H9 (cell line): ENCODE measurements at regions not wholly inside any gene's neighbourhood (a gene's known extent, or its start where the extent isn't known, plus 50 kb on each side); places are given as distances from the start of the nearest gene placed in this dataset.

Source experiments
- DNase-seq: peaks from one replicate; pipeline ENCODE4 v3.0.0-alpha.2; 2017
- H2AFZ ChIP-seq: one replicate; pipeline ENCODE4 v1.6.1; 2013; ENCODE audit warnings: mild to moderate bottlenecking, low read length, control low read depth, moderate library complexity
- H2AK5ac ChIP-seq: 2 replicates; pipeline ENCODE4 v1.6.1; 2013; ENCODE audit warnings: low read length, control low read depth, mixed read lengths; ENCODE audit not compliant: insufficient read length
- H2BK120ac ChIP-seq: one replicate; pipeline ENCODE4 v1.6.1; 2013; ENCODE audit warnings: low read depth, mild to moderate bottlenecking, low read length, control low read depth, inconsistent platforms; ENCODE audit not compliant: poor library complexity, severe bottlenecking
- H2BK12ac ChIP-seq: 2 replicates; pipeline ENCODE4 v1.6.1; 2013; ENCODE audit warnings: low read length, control low read depth, mixed read lengths, low read depth; ENCODE audit not compliant: insufficient read length
- H2BK15ac ChIP-seq: 2 replicates; pipeline ENCODE4 v1.6.1; 2013; ENCODE audit warnings: low read depth, low read length, control low read depth
- H2BK20ac ChIP-seq: one replicate; pipeline ENCODE4 v1.6.1; 2013; ENCODE audit warnings: low read depth, mild to moderate bottlenecking, low read length, control low read depth, inconsistent platforms; ENCODE audit not compliant: poor library complexity, severe bottlenecking
- H2BK5ac ChIP-seq: 2 replicates; pipeline ENCODE4 v1.6.1; 2013; ENCODE audit warnings: low read length, control low read depth, mixed read lengths; ENCODE audit not compliant: insufficient read length
- H3K14ac ChIP-seq: 2 replicates; pipeline ENCODE4 v1.6.1; 2013; ENCODE audit warnings: low read length, control low read depth; ENCODE audit not compliant: insufficient read depth
- H3K18ac ChIP-seq: 2 replicates; pipeline ENCODE4 v1.6.1; 2013; ENCODE audit warnings: low read depth, mild to moderate bottlenecking, mixed read lengths, low read length, control low read depth; ENCODE audit not compliant: insufficient read length
- H3K23ac ChIP-seq: 2 replicates; pipeline ENCODE4 v1.6.1; 2013; ENCODE audit warnings: low read length, control low read depth, mixed read lengths, low read depth; ENCODE audit not compliant: insufficient read length
- H3K23me2 ChIP-seq: 2 replicates; pipeline ENCODE4 v1.6.1; 2013; ENCODE audit warnings: low read depth, mild to moderate bottlenecking, mixed read lengths, low read length, control low read depth; ENCODE audit not compliant: insufficient read length, poor library complexity, severe bottlenecking
- H3K27ac ChIP-seq: 2 replicates; pipeline ENCODE4 v1.5.1; 2013; ENCODE audit warnings: low read length, control low read depth, mixed read lengths, low read depth; ENCODE audit not compliant: insufficient read length
- H3K27me3 ChIP-seq: 2 replicates; pipeline ENCODE4 v1.6.1; 2013; ENCODE audit warnings: low read length, control low read depth, inconsistent platforms; ENCODE audit not compliant: insufficient read depth
- H3K4ac ChIP-seq: 2 replicates; pipeline ENCODE4 v1.6.1; 2013; ENCODE audit warnings: low read depth, mild to moderate bottlenecking, control low read depth, inconsistent platforms, low read length, moderate library complexity
- H3K4me1 ChIP-seq: 2 replicates; pipeline ENCODE4 v1.6.1; 2013; ENCODE audit warnings: low read length, control low read depth, inconsistent platforms; ENCODE audit not compliant: insufficient read depth
- H3K4me2 ChIP-seq: 2 replicates; pipeline ENCODE4 v1.6.1; 2013; ENCODE audit warnings: low read length, control low read depth, mixed read lengths; ENCODE audit not compliant: insufficient read length, insufficient read depth
- H3K56ac ChIP-seq: 2 replicates; pipeline ENCODE4 v1.6.1; 2013; ENCODE audit warnings: low read depth, mild to moderate bottlenecking, mixed read lengths, low read length, control low read depth; ENCODE audit not compliant: insufficient read length
- H3K79me1 ChIP-seq: 2 replicates; pipeline ENCODE4 v1.6.1; 2013; ENCODE audit warnings: low read depth, mild to moderate bottlenecking, moderate library complexity, low read length, control low read depth, inconsistent platforms; ENCODE audit not compliant: insufficient read depth, poor library complexity, severe bottlenecking
- H3K79me2 ChIP-seq: 2 replicates; pipeline ENCODE4 v1.6.1; 2013; ENCODE audit warnings: low read length, control low read depth, inconsistent platforms; ENCODE audit not compliant: insufficient read depth
- H3K9ac ChIP-seq: 2 replicates; pipeline ENCODE4 v1.6.1; 2013; ENCODE audit warnings: low read length, control low read depth, mixed read lengths; ENCODE audit not compliant: insufficient read length; ENCODE audit errors: extremely low read depth
- H3K9me3 ChIP-seq: one replicate; pipeline ENCODE4 v1.6.1; 2013; ENCODE audit warnings: low read depth, low read length, inconsistent platforms; ENCODE audit not compliant: control insufficient read depth
- H3T11ph ChIP-seq: one replicate; pipeline ENCODE4 v1.6.1; 2013; ENCODE audit warnings: mild to moderate bottlenecking, low read length, control low read depth, inconsistent platforms
- H4K20me1 ChIP-seq: one replicate; pipeline ENCODE4 v1.6.1; 2013; ENCODE audit not compliant: control insufficient read depth, insufficient read length, insufficient read depth
- H4K5ac ChIP-seq: 2 replicates; pipeline ENCODE4 v1.6.1; 2013; ENCODE audit warnings: low read depth, mild to moderate bottlenecking, mixed read lengths, low read length, control low read depth; ENCODE audit not compliant: insufficient read length
- H4K8ac ChIP-seq: replicated peaks from 2 replicates; pipeline ENCODE4 v1.6.1; 2013; ENCODE audit warnings: low read length, control low read depth, mixed read lengths, low read depth; ENCODE audit not compliant: insufficient read length
- H4K91ac ChIP-seq: 2 replicates; pipeline ENCODE4 v1.6.1; 2013; ENCODE audit warnings: low read depth, mild to moderate bottlenecking, moderate library complexity, mixed read lengths, low read length, control low read depth; ENCODE audit not compliant: insufficient read length
- H3K27ac Mint-ChIP-seq, 3 experiments: 2 replicates in 2 of 3; 3 replicates in 1 of 3; pipeline ENCODE4 v1.8.0; 2020 to 2021; ENCODE audit warnings: mixed read lengths in 3 of 3, mild to moderate bottlenecking in 1 of 3, moderate library complexity in 1 of 3
- H3K27me3 Mint-ChIP-seq: 2 replicates; pipeline ENCODE4 v1.8.0; 2021; ENCODE audit warnings: low read depth, mild to moderate bottlenecking, moderate library complexity, mixed read lengths
- H3K36me3 Mint-ChIP-seq, 3 experiments: 2 replicates in 2 of 3; 3 replicates in 1 of 3; pipeline ENCODE4 v1.8.0; 2020 to 2021; ENCODE audit warnings: low read depth in 3 of 3, mixed read lengths in 3 of 3; ENCODE audit not compliant: insufficient read depth in 1 of 3
- H3K4me1 Mint-ChIP-seq, 2 experiments: 2 replicates each; pipeline ENCODE4 v1.8.0; 2020; ENCODE audit warnings: mixed read lengths in 2 of 2
- H3K4me3 Mint-ChIP-seq, 2 experiments: 2 replicates in 1 of 2; 3 replicates in 1 of 2; pipeline ENCODE4 v1.8.0; 2020 to 2021; ENCODE audit warnings: mild to moderate bottlenecking in 2 of 2, mixed read lengths in 2 of 2, moderate library complexity in 1 of 2
- H3K9me3 Mint-ChIP-seq, 2 experiments: 2 replicates in 1 of 2; 3 replicates in 1 of 2; pipeline ENCODE4 v1.8.0; 2020; ENCODE audit warnings: mild to moderate bottlenecking in 2 of 2, mixed read lengths in 2 of 2, moderate library complexity in 1 of 2
- WGBS: extraction: QIAGEN DNeasy Blood & Tissue Kit; methylation state at CpG from one replicate; pipeline ENCODE4 v1.1.7; 2013; ENCODE audit warnings: missing lambda C conversion rate, low lambda C conversion rate, mixed read lengths; ENCODE audit not compliant: insufficient read length; ENCODE audit errors: extremely low coverage; 5-methylcytosine and 5-hydroxymethylcytosine counted together
- TF ChIP-seq, protein P1 (sequence below): fragments of 200-600 bp; sonication (generic); conservative IDR thresholded peaks from 3 replicates; pipeline ENCODE4 v1.8.0; 2021; ENCODE audit warnings: antibody characterized with exemption, mild to moderate bottlenecking

DNA sequence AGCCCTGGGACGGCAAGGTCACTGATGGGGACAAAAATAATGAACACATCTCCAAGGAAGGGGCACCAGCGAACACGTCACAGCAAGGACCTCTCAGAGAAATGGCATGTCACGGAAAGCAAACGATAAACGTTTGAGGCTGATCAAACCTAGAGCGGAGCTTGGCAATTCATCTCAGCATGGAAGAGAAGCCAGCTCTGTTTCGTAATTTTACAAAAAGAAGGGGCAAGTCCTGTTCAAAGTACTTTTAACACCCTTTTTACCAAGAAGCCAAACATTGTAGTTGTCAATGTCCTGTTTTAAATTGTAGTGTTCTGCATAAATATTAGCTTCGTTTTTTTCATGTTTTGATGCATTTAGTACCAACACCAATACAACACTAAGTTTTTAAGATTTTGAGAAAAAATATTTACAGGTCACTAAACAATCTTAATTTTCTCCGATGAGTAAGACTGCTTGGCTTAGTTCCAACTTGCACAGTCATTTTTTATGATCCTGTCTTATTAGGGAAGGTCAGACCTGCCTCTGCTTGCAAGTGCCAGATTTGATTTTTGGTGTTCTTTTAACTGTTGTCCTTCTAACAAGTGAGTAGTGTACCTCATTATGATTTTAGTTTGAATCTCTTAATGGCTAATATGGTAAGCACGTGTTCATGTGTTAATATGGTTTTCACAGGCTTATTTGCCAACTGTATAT lies 818.5 kb upstream of the SALL3 start:
- TF ChIP-seq, protein P1, sequence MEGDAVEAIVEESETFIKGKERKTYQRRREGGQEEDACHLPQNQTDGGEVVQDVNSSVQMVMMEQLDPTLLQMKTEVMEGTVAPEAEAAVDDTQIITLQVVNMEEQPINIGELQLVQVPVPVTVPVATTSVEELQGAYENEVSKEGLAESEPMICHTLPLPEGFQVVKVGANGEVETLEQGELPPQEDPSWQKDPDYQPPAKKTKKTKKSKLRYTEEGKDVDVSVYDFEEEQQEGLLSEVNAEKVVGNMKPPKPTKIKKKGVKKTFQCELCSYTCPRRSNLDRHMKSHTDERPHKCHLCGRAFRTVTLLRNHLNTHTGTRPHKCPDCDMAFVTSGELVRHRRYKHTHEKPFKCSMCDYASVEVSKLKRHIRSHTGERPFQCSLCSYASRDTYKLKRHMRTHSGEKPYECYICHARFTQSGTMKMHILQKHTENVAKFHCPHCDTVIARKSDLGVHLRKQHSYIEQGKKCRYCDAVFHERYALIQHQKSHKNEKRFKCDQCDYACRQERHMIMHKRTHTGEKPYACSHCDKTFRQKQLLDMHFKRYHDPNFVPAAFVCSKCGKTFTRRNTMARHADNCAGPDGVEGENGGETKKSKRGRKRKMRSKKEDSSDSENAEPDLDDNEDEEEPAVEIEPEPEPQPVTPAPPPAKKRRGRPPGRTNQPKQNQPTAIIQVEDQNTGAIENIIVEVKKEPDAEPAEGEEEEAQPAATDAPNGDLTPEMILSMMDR = no peak
- DNase-seq = no peak

More for the DNA sequence above, 818.5 kb upstream of the SALL3 start:
- no peak overlapping the region for H3K4me3 Mint-ChIP-seq
- no peak overlapping the region for H3T11ph ChIP-seq
- H3K23ac ChIP-seq = no peak overlapping the region
- no peak overlapping the region for H2BK15ac ChIP-seq
- H2AFZ ChIP-seq = no peak overlapping the region
- no CpG with 5 or more reads among the region's 11 CpGs for WGBS
- H3K27me3 ChIP-seq = no peaks in the 10 kb centered on the region
- H3K4me1 ChIP-seq = no peaks in the 10 kb centered on the region
- H3K56ac ChIP-seq = no peak overlapping the region
- no peak overlapping the region for H2BK20ac ChIP-seq
- H2AK5ac ChIP-seq = no peak overlapping the region
- no peak overlapping the region for H3K27ac ChIP-seq
- no peak overlapping the region for H4K91ac ChIP-seq
- H2BK120ac ChIP-seq = no peak overlapping the region
- no peak overlapping the region for H3K14ac ChIP-seq
- H3K23me2 ChIP-seq = no peaks in the 10 kb centered on the region
- no peak overlapping the region for H2BK5ac ChIP-seq
- H4K20me1 ChIP-seq = no peaks in the 10 kb centered on the region
- no peak overlapping the region for H3K4ac ChIP-seq
- no peaks in the 10 kb centered on the region for H3K4me1 Mint-ChIP-seq
- H3K9ac ChIP-seq = no peak overlapping the region
- no peak overlapping the region for H3K4me2 ChIP-seq
- H3K79me2 ChIP-seq = no peaks in the 10 kb centered on the region
- no peak overlapping the region for H2BK12ac ChIP-seq
- H4K8ac ChIP-seq = no peak overlapping the region
- no peaks in the 10 kb centered on the region for H3K79me1 ChIP-seq
- no peak overlapping the region for H4K5ac ChIP-seq
- no peak overlapping the region for H3K27ac Mint-ChIP-seq
- no peaks in the 10 kb centered on the region for H3K9me3 ChIP-seq
- H3K27me3 Mint-ChIP-seq = peaks cover 1% of the 10 kb centered on the region; the same call in 1 of the 2 replicates
- H3K18ac ChIP-seq = no peak overlapping the region
- peaks cover 0 to 3% (median 0%) of the 10 kb centered on the region in 3 experiments; a peak in 2 of 7 replicates for H3K36me3 Mint-ChIP-seq
- peaks cover 3% of the 10 kb centered on the region in 2 experiments; a peak in 2 of 5 replicates for H3K9me3 Mint-ChIP-seq
